ENCODE measurements at regions not wholly inside any gene's neighbourhood (a gene's known extent, or its start where the extent isn't known, plus 50 kb on each side); places are given as distances from the start of the nearest gene placed in this dataset.

GRCh38 chrX:4129626-4130025 is 416.2 kb upstream of the PRKX start (continued):
- TF ChIP-seq, protein P1, sequence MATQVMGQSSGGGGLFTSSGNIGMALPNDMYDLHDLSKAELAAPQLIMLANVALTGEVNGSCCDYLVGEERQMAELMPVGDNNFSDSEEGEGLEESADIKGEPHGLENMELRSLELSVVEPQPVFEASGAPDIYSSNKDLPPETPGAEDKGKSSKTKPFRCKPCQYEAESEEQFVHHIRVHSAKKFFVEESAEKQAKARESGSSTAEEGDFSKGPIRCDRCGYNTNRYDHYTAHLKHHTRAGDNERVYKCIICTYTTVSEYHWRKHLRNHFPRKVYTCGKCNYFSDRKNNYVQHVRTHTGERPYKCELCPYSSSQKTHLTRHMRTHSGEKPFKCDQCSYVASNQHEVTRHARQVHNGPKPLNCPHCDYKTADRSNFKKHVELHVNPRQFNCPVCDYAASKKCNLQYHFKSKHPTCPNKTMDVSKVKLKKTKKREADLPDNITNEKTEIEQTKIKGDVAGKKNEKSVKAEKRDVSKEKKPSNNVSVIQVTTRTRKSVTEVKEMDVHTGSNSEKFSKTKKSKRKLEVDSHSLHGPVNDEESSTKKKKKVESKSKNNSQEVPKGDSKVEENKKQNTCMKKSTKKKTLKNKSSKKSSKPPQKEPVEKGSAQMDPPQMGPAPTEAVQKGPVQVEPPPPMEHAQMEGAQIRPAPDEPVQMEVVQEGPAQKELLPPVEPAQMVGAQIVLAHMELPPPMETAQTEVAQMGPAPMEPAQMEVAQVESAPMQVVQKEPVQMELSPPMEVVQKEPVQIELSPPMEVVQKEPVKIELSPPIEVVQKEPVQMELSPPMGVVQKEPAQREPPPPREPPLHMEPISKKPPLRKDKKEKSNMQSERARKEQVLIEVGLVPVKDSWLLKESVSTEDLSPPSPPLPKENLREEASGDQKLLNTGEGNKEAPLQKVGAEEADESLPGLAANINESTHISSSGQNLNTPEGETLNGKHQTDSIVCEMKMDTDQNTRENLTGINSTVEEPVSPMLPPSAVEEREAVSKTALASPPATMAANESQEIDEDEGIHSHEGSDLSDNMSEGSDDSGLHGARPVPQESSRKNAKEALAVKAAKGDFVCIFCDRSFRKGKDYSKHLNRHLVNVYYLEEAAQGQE (IDR thresholded peaks at IDR 0.05; ENCODE audit: unreplicated experiment), result no peak
- no peak for TF ChIP-seq POLR2AphosphoS5 (IDR thresholded peaks at IDR 0.05; ENCODE audit: low read depth)
- TF ChIP-seq, protein P2, sequence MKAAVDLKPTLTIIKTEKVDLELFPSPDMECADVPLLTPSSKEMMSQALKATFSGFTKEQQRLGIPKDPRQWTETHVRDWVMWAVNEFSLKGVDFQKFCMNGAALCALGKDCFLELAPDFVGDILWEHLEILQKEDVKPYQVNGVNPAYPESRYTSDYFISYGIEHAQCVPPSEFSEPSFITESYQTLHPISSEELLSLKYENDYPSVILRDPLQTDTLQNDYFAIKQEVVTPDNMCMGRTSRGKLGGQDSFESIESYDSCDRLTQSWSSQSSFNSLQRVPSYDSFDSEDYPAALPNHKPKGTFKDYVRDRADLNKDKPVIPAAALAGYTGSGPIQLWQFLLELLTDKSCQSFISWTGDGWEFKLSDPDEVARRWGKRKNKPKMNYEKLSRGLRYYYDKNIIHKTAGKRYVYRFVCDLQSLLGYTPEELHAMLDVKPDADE (IDR thresholded peaks at IDR 0.05), result no peak
- no peak for TF ChIP-seq STAT1 (IDR thresholded peaks at IDR 0.05; ENCODE audit: unreplicated experiment)

DNA sequence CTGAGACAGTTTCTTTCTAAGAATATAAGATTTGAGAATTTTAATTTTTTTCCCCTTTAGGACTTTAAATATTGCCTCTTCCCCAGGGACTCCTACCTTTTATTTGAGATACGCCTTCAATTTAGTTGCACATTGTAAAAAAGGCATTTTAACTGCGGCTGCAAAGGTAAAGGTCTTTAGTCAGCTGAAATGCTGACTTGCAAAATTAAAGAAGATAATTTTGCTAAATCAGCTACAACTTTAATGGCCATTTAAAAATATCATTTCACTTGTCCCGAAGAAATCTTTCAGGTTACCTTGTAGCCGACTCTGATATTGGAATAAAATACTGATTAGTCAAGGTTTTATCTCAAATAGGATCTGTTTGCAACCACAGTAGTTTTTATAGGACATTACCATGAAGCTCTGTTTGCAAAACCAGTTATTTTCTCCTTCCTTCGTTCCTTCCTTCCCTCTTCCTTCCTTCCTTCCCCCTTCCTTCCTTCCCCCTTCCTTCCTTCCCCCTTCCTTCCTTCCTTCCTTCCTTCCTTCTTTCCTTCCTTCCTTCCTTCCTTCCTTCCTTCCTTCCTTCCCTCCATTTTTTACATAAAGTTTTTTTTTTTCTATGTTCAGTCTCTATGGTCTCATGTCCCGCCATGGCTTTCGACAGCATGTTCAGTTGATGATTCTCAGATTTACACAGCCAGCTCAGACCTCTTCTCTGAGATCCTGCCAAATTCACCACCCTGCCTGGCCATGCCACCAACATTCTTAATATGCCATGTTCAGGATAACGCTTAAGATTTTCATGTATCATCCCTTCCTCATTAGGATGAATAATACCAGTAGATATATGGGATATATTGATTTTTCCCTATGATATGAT is 405.4 kb upstream of the PRKX start:
- H3K4me1 Mint-ChIP-seq, result no peaks in the 10 kb centered on the region
- H3K36me3 ChIP-seq (ENCODE audit: insufficient read depth), result no peaks in the 10 kb centered on the region
- no peaks in the 10 kb centered on the region for H3K9me3 Mint-ChIP-seq
- no peaks in the 10 kb centered on the region for H3F3A ChIP-seq (replicated peaks; ENCODE audit: low read depth)
- H3K4me1 ChIP-seq (ENCODE audit: insufficient read depth), result no peaks in the 10 kb centered on the region
- peaks cover 1% of the 10 kb centered on the region for H3K27me3 Mint-ChIP-seq (ENCODE audit: insufficient read depth, low read depth, poor library complexity)
- no peak for DNase-seq (ENCODE audit: low spot score)
- no peaks in the 10 kb centered on the region for H3K27me3 ChIP-seq (ENCODE audit: insufficient read depth)
- no peak overlapping the region for H2AFZ ChIP-seq
- ATAC-seq, result no peak
- no peaks in the 10 kb centered on the region for H3K36me3 Mint-ChIP-seq (ENCODE audit: low read depth)
- H3K27ac ChIP-seq (ENCODE audit: low read depth), result no peak overlapping the region
- no peaks in the 10 kb centered on the region for H3K79me2 ChIP-seq (replicated peaks; ENCODE audit: insufficient read depth)
- no peak overlapping the region for H3K4me2 ChIP-seq
- H3K27ac Mint-ChIP-seq, result no peak overlapping the region
- H3K4me3 ChIP-seq, result no peak overlapping the region
- H4K20me1 ChIP-seq (replicated peaks; ENCODE audit: insufficient read depth), result no peaks in the 10 kb centered on the region
- H3K4me3 Mint-ChIP-seq, result no peak overlapping the region
- no peaks in the 10 kb centered on the region for H3K9me2 ChIP-seq (ENCODE audit: insufficient read depth)
- TF ChIP-seq JUNB (IDR thresholded peaks at IDR 0.05; ENCODE audit: unreplicated experiment), result no peak
- TF ChIP-seq ZNF114 (CRISPR knock-in tag; IDR thresholded peaks at IDR 0.05), result no peak
- TF ChIP-seq CREB1 (CRISPR knock-in tag; IDR thresholded peaks at IDR 0.05; ENCODE audit: low read depth), result no peak
- no peak for TF ChIP-seq POLR2AphosphoS5 (IDR thresholded peaks at IDR 0.05; ENCODE audit: low read depth)
- TF ChIP-seq, protein P2 (IDR thresholded peaks at IDR 0.05), result no peak
- TF ChIP-seq, protein P3, sequence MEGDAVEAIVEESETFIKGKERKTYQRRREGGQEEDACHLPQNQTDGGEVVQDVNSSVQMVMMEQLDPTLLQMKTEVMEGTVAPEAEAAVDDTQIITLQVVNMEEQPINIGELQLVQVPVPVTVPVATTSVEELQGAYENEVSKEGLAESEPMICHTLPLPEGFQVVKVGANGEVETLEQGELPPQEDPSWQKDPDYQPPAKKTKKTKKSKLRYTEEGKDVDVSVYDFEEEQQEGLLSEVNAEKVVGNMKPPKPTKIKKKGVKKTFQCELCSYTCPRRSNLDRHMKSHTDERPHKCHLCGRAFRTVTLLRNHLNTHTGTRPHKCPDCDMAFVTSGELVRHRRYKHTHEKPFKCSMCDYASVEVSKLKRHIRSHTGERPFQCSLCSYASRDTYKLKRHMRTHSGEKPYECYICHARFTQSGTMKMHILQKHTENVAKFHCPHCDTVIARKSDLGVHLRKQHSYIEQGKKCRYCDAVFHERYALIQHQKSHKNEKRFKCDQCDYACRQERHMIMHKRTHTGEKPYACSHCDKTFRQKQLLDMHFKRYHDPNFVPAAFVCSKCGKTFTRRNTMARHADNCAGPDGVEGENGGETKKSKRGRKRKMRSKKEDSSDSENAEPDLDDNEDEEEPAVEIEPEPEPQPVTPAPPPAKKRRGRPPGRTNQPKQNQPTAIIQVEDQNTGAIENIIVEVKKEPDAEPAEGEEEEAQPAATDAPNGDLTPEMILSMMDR (conservative IDR thresholded peaks at IDR 0.05; ENCODE audit: low read depth in 2 of 2), result no peak
- TF ChIP-seq NANOG (IDR thresholded peaks at IDR 0.05; ENCODE audit: borderline replicate concordance), result no peak
- no peak for TF ChIP-seq EZH2phosphoT487 (IDR thresholded peaks at IDR 0.05; ENCODE audit: unreplicated experiment)
- TF ChIP-seq, protein P1 (IDR thresholded peaks at IDR 0.05; ENCODE audit: unreplicated experiment), result no peak
